ENCODE measurements at regions not wholly inside any gene's neighbourhood (a gene's known extent, or its start where the extent isn't known, plus 50 kb on each side); places are given as distances from the start of the nearest gene placed in this dataset.

DNA sequence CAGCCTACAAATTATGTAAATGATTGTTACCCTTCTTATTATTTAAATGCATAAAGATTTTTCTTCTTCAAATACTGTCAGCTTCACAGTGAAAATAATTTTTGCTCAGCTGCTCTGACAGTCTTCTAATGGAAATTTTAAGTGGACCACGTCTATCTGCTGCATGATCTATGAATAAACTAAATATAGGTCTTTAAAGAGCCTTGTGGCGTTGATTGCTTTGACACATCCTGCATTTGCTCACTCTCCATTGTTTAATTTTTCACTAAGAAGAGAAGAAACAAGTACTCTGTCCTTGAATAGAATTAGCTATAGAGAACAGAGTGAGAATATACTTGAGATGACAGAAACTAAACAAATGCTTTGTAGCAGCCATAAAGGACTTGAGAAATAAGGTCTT is 826.1 kb downstream of the MRPL39 start:
- TF ChIP-seq POLR2A (IDR thresholded peaks at IDR 0.05), result no peak
- TF ChIP-seq, protein P1, sequence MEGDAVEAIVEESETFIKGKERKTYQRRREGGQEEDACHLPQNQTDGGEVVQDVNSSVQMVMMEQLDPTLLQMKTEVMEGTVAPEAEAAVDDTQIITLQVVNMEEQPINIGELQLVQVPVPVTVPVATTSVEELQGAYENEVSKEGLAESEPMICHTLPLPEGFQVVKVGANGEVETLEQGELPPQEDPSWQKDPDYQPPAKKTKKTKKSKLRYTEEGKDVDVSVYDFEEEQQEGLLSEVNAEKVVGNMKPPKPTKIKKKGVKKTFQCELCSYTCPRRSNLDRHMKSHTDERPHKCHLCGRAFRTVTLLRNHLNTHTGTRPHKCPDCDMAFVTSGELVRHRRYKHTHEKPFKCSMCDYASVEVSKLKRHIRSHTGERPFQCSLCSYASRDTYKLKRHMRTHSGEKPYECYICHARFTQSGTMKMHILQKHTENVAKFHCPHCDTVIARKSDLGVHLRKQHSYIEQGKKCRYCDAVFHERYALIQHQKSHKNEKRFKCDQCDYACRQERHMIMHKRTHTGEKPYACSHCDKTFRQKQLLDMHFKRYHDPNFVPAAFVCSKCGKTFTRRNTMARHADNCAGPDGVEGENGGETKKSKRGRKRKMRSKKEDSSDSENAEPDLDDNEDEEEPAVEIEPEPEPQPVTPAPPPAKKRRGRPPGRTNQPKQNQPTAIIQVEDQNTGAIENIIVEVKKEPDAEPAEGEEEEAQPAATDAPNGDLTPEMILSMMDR (IDR thresholded peaks at IDR 0.05), result no peak
